PFSK-1 (cell line): ENCODE measurements at regions not wholly inside any gene's neighbourhood (a gene's known extent, or its start where the extent isn't known, plus 50 kb on each side); places are given as distances from the start of the nearest gene placed in this dataset.

Experiments
- FOXP2 ChIP-seq: optimal IDR thresholded peaks from 2 replicates; pipeline ENCODE3; 2011; ENCODE audit warnings: borderline replicate concordance, control low read depth, inconsistent platforms; ENCODE audit not compliant: insufficient read depth; ENCODE audit errors: extremely low read length, extremely low read depth
- POLR2AphosphoS5 ChIP-seq: IDR thresholded peaks from 2 replicates; pipeline ENCODE4 v1.6.1; 2012; ENCODE audit warnings: low read depth, mild to moderate bottlenecking, control low read depth, low read length, moderate library complexity
- REST ChIP-seq, 2 experiments: IDR thresholded peaks; 2 replicates each; pipeline versions ENCODE4 v1.6.1 to v1.8.0; 2011 to 2012; ENCODE audit warnings: low read depth in 2 of 2, low read length in 2 of 2, control low read depth in 1 of 2, inconsistent platforms in 1 of 2, mild to moderate bottlenecking in 1 of 2, moderate library complexity in 1 of 2; ENCODE audit not compliant: insufficient read depth in 1 of 2
- SIN3A ChIP-seq: IDR thresholded peaks from 2 replicates; pipeline ENCODE4 v1.6.1; 2012; ENCODE audit warnings: mild to moderate bottlenecking, low read length, moderate library complexity, borderline replicate concordance; ENCODE audit not compliant: insufficient read depth
- TAF1 ChIP-seq: IDR thresholded peaks from 2 replicates; pipeline ENCODE4 v1.6.1; 2012; ENCODE audit warnings: low read length, control low read depth, borderline replicate concordance; ENCODE audit not compliant: insufficient read depth

- TF ChIP-seq FOXP2: no peak
- no peak for TF ChIP-seq POLR2AphosphoS5
- no peak for TF ChIP-seq REST (IDR thresholded peaks at IDR 0.05; ENCODE audit: insufficient read depth in 1 of 2, low read depth in 2 of 2, low read length in 2 of 2)
- no peak for TF ChIP-seq SIN3A
- no peak for TF ChIP-seq TAF1
Measured at GRCh38 chr5:39494534-39494933, 69.8 kb upstream of the DAB2 start.
